NCI-H2029 treated with DMSO at 0.1 percent for 48 hours (cell line): ENCODE measurements at regions not wholly inside any gene's neighbourhood (a gene's known extent, or its start where the extent isn't known, plus 50 kb on each side); places are given as distances from the start of the nearest gene placed in this dataset.
"Not testable (repeated sequence)": the region's sequence is repeated elsewhere in the genome, so short reads cannot be mapped to it uniquely, and the experiment has no call there.

Experiments
- DNase-seq: peaks from one replicate; lab custom pipeline; 2025; lab: John Stamatoyannopoulos, UW

DNA sequence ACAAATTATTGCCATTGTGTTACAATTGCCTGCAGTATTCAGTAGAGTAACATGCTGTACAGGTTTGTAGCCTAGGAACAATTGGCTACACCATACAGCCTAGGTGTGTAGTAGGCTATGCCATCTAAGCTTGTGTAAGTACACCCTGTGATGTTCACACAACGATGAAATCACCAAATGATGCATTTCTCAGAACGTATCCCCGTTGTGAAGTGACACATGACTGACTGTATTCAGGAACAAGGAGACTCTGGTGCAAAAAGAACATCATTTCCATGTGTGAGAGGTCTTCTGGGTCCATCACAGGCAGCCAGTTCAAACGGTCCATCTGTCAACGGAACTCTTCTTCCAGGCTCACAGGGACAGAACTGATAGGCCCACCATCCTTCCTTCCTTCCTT is 263.7 kb downstream of the ANAPC1 start:
- no peak for DNase-seq

DNA sequence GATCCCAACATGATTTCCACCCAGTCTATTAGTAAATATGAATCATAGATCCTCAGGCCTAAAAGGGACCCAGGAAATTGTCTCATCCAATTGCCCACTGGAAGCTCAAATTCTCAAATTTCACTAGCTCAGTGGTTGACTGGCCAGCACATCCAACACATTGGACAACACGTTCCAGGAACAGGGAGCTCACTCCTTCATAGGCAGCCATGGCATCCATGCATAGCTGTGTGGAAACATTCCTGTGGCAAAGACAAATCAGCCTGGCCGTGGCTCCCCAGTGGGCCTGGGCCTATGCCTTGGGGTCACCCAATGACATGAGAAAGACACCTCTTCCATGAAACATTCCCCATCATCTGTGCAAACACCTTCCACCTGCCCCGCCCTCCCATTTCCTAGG is 261.1 kb downstream of the ANAPC1 start:
- DNase-seq: no peak

DNA sequence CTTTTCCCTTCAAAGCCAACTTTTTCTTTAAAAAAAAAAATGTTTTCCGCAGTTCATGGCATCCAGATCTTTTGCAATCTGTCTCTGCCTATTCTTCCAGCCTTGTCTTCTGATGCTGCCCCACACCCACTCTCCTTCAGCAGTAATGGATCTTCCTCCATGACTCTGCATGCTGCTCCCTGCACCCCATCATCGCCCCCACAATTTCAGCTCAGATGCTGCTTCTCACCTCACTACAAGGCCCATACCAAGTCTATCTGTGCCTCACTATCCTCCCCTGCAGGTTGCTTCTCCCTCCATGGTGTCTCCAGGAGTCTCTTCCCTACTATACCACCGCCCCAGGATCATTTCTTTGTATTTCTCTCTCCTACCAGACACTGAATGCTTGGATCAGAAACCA is 260.6 kb downstream of the ANAPC1 start:
- no peak for DNase-seq

DNA sequence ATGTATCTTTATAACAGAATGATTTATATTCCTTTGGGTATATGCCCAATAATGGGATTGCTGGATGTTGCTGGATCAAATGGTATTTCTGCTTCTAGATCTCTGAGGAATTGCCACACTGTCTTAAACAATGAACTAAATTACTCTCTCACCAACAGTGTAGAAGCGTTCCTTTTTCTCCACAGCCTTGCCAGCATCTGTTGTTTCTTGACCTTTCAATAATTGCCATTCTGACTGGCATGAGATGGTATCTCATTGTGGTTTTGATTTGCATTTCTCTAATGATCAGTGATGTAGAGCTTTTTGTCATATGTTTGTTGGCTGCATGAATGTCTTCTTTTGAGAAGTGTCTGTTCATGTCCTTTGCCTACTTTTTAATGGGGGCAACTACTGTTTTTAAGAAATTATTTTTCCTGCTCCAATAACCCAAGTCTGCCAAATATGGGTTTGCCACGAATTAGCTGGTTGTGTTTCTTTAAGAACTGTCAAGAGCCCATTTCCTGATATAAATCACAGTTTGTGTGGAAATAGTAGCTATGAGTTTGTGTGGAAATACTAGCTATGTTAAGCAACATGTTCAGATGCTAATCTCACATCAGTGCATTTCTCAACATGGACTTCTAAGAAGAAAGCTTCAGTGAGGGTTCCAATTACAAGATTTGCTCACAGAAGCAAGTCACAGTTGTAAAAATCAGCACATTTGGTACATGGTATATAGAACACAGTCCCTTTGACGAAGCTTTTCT is 259.4 kb downstream of the ANAPC1 start:
- DNase-seq: no peak

DNA sequence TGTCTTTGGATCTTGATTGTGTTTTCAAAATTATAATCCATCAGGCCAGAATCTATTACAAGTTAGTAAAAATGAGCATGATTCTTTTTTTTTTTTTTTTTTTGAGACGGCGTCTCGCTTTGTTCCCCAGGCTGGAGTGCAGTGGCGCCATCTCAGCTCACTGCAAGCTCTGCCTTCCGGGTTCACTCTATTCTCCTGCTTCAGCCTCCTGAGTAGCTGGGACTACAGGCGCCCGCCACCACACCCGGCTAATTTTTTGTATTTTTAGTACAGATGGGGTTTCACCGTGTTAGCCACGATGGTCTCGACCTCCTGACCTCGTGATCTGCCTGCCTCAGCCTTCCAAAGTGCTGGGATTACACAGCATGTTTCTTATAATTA is 258.8 kb downstream of the ANAPC1 start:
- DNase-seq: not testable (repeated sequence)

DNA sequence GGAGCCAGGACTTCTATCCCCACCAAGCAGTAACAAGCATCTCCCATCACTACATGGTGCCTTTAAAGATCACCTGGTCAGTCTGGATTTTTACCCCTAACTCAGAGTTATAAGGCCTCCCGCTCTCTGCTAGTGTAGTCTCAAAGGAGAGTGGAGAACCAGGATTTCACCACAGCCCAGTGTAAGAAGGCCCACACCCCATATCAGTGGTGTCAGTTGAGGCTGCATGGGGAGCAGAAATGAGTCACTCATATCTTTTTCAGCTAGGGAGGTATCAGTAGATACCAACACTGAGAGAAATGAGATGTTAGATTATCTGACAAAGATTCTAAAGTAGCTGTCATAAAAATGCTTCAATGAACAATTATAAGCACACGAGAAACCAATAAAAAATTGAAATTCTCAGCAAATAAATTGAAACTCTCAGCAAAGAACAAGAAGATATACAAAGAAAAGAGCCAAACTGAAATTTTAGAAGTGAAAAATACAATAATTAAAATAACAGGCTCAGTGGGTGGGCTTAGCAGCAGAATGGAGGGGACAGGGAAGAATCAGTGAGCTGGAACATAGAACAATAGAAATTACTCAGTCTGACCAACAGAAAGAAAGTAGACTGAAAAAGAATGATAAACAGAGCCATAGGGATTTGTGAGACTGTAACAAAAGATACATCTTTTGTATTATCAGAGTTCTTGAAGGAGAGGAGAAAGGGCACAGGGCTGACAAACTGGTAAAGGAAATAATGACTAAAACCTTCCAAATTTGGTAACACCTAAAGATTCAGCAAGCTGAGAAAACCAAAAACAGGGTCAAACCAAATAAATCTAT is 257.7 kb downstream of the ANAPC1 start:
- DNase-seq: no peak

DNA sequence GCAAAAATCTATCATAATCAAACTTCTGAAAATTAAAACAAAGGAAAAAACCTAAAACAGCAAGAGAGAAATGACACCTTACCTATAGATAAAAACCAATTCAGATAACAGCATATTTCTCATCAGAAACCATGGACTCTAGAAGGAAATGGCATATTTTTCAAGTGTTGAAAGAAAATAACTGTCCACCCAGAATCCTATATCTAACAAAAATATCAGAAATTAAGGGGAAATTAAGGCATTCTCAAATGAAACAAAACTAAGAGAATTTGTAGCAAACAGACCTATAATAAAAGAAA is 257.2 kb downstream of the ANAPC1 start:
- DNase-seq: no peak

DNA sequence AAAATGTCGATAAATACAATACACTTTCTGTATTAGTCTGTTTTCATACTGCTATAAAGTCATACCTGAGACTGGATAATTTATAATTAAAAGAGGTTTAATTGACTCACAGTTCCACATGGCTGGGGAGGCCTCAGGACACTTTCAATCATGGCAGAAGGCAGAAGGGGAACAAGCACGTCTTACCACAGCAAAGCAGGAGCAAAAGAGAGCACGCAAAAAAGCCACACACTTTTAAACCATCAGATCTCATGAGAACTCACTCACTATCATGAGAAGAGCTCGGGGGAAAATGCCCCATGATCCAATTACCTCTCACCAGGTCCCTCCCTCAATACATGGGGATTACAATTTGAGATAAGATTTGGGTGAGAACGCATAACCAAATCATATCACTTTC is 256.7 kb downstream of the ANAPC1 start:
- no peak for DNase-seq

DNA sequence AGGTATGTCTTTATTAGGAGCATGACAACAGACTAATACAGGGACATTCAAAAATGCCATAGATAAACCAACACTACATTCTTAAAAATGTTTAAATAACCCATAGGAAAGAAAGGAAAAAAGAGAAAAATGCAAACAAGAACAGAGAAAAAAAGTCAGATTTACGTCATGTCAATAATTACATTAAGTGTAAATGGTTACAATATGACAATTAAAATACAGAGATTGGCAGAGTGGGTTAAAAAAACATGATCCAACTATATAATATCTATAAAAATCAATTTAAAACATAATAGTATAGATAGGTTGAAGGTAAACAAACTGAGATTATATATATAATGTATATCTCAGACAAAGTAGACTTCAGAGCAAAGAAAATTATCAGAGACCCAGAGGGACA is 255.8 kb downstream of the ANAPC1 start:
- DNase-seq: no peak

DNA sequence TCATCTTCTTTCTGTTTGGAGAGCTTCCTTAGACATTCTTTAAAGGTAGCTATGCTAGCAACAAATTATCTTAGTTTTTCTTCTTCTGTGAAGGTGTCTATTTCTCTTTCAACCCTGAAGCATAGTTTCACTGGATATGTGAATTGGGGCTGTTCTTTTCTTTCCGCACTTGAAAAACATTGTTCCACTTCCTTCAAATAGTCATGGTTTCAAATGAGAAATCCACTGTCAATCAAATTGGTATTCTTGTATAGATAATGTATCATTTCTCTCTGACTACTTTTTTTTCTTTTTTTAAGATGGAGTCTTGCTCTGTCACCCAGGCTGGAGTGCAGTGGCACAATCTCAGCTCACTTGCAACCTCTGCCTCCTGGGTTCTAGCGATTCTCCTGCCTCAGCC is 254.0 kb downstream of the ANAPC1 start:
- DNase-seq: no peak

DNA sequence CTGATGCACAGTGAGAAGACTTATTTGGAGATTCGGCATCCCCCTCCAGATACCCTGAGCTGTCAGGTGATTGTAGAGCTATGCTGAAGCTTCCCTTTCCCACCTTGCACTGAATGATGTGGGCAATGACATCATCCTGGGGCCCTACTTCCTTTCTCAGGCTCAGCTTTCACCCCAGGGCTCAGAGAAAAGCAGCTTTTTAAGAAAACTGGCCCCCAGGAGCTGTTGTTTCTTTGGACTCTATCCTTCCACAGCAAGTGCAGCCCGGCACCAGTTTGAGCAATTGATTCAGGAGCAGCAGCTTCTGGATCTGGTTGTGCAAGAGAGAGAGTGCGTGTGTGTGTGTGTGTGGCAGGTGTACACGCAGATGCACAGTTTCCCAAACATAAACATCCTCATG is 251.3 kb downstream of the ANAPC1 start:
- no peak for DNase-seq

DNA sequence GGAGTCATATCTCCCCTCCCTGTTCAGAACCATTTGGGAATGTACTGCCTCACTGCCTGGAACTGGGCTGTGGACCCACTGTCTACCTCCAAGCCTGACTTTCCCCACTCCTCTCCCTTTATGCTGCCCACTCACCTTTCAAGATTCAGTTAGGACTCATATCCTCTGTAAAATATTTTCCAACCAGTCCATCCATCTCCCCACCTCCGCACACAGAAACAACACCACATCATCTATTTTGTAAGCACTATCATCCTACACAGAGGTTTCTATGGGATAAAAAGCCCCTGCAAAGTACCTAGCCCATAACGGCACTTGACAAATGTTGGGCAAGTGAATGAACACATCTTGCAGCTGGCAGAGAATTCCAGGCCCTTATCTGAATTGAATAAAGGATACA is 250.8 kb downstream of the ANAPC1 start:
- DNase-seq: no peak

DNA sequence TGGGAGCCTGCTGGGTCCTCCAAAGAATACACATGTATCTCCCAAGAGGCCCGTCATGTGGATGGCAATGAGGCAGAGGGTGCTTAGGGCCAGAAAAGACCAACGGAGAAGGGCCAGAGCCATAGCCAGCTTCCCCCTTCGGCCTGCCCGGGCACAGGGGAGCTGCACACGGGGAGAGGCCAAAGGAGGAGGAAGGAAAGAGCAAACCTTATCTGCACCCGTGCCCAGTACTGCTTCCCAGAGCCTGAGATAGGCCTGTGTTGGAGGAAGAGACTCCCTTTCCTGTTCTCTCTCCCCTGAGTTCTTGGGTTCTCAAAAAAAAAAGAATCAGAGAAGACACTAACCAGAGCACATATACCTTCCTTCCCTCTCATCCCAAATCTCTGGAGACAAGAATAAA is 250.3 kb downstream of the ANAPC1 start:
- no peak for DNase-seq

DNA sequence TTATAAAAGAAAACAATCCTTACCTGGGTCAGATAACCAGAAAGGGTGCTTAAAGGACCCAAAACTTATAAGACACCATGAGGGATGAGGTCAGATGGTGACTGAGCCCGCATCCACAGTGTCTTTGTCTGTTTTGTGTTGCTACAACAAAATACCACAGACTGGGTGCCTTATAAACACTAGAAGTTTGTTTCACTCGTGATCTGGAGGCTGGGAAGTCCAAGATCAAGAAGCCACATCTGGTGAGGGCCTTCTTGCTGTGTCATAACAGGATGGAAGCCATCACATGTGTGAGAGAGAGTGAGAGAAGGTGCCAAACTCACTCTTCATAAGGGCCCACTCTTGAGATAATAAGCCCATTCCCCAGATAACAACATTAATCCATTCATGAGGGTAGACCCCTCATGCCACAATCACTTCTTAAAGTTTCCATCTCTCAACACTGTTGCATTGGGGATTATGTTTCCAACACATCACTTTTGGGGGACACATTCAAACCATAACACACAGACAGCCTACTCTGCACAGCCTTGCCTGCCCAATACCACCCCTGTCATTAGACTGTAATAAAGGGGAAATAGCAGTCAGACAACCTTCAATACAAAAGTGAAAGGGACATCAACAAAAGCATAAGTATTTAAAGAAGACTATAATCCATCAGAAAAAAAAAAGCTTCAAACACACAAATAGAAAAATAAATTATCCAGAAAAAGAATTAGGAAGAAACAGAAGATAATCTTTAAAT is 249.8 kb downstream of the ANAPC1 start:
- DNase-seq: no peak

DNA sequence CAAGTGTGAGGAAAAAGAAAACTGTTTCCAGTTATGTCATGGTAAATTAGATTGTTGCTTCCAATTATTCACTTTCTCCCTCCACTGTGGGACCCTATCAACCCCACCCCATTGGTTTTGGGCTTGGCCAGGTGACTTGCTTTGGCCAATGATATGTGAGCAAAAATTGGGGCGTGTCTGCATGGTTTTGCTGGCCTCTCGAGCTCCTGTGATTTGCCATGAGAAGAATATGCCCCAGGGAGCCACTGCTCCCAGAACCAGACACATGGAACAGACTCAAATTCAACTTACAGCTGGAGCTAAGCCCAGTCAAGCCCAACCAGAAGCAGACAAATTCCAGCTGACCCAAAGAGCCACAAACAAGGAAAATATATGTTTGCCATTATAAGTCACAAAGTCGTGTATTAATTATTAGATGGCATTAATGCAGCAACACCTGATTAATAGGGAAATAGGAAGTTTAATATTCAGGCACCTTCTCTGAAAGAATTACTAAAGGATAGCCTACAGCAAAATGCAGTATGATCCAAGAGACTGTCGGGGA is 248.9 kb downstream of the ANAPC1 start:
- DNase-seq: no peak

DNA sequence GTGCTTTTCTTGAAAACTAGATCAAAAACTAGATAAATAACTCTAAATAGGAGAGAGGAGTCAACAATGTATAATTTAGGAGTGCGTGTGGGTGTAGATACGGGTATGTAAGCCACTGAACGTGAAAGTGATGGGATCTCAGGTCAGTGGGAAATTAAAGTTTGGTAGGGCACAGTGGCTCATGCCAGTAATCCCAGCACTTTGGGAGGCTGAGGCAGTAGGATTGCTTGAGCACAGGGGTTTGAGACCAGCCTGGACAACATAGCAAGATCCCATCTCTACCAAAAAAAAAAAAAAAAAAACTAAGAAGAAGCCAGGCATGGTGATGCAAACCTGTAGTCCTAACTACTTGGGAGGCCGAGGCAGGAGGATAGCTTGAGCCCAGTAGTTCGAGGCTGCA is 247.1 kb downstream of the ANAPC1 start:
- DNase-seq: no peak

DNA sequence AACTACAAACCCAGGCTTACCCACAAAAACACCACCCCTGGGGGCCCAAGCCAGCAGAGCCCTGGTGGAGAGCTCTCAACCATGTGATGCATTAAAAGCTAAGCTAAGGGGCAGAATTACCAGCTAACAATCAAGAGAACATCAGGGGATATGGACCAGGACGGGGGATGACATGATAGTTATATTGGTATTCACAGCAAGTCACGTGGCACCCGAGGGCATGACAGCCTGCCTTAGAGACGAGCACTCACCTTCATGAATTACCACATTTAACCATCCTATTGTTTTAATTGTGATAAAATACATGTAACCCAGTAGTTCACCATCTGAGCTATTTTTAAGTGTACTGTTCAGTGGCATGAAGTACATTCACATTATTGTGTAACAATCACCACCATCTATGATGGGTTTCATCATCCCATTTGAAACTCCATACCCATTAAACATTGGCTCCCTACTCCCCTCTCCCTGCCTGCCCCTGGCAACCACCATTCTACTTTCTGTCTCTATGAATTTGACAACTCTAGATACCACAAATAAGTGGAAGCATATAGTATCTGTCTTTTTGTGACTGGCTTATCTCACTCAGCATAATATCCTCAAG is 245.6 kb downstream of the ANAPC1 start:
- no peak for DNase-seq

DNA sequence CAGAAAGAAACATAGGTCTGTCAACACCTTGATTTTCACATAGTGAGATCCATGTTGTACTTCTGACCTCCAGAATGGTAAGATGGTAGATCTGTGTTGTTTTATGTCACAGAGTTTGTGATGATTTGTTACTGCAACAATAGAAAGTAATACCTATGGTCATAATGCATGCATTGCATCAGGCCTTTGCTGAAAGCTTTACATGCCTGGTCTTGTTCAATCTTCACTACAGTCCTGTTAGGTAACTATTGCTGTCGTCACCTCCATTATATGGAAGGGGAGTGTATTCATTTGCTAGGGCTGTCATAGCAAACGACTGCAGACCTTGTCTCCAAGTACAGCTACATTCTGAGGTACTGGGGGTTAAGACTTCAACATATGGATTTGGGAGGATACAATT is 243.5 kb downstream of the ANAPC1 start:
- no peak for DNase-seq

DNA sequence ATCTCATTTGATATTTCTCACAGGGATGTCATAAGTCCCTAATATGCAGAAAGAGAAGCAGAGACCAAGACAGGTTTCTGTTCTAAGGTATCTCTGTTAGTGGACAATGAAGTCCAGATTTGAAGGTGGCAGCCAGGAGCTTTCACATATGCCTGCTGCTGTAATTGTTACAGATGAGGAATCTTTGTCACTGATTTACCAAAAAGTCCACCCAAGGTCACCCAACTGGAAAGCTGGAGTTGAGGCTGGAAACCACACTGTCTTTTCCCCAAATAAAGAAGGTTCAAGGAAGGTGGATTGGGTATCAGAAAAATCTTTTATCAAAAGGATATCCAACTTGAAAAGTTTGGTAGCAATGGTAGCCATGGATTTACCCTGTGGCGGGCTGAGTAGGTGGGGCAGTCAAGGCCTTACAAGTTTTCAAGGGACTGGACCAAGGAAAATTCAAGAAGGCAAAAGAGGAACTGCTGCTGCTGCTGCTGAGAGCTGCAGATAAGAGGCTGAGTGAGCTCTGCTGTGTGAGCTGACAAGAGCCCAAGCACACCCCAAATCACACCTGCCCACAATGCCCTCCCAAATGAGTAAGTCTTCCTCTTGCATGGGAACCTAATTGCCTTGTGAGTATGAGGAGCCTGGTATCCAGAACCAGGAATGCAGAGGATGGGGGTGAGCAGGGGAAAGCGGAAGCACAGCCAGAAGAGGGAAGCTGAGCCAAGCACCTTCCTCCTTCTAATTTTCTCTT is 241.2 kb downstream of the ANAPC1 start:
- DNase-seq: no peak

DNA sequence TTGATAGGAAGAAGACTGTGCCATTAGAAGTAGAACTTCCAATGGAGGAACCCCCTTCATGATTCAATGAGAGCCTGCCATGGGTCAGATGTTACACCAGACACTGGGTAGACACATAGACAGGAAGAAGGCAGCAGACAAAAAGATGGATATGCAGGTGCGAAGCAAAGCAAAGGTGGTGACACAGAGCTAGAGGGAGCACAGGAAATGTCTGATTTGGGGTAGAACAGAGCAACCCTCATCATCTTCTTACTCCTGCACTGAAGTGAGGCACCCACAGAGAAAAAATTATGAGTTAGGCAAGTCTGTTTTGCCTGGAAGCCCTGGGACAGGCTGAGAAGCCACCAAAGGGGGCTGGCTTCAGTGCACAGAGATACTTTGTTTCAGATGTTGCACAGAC is 240.2 kb downstream of the ANAPC1 start:
- no peak for DNase-seq

DNA sequence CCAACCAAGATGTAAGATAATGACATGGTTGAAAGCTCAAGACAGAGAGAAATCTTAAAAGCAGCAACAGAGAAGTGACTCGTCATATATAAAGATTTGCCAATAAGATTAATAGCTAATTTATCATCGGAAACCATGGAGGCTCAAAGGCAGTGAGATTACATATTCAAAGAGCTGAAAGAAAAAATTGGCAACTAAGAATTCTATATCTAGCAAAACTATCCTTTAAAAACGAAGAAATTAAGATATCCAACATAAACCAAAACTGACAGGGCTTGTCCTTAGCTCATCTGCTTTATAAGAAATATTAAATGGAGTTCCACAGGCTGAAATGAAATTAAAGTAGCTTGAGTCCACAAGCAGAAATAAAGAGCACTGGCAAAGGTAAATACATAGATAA is 236.6 kb downstream of the ANAPC1 start:
- no peak for DNase-seq

DNA sequence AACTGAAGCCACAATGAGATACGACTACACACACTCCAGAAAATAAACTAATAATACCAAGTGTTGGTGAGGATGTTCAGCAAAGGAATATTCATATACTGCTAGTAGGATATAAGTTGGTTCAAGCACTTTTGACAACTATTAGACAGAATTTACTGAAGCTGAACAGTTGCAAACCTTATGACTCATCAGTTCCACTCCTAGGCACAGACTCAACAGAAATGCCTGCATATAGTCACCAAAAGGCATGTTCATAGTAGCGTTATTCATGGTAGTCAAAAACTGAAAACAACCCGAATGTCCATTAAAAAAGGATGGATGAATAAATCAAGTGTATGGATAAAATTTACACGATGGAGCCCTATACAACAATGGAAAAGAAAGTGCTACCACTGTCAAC is 232.0 kb downstream of the ANAPC1 start:
- no peak for DNase-seq
